DND-41 (cell line): ENCODE measurements at regions not wholly inside any gene's neighbourhood (a gene's known extent, or its start where the extent isn't known, plus 50 kb on each side); places are given as distances from the start of the nearest gene placed in this dataset.

ENCODE experiments used
- EZH2 ChIP-seq: IDR thresholded peaks from 3 replicates; pipeline ENCODE4 v1.6.1; 2012; ENCODE audit warnings: borderline replicate concordance, low read depth, mild to moderate bottlenecking, moderate library complexity, low read length, inconsistent platforms; ENCODE audit not compliant: severe bottlenecking
- TF ChIP-seq, protein P1 (sequence below): IDR thresholded peaks from 2 replicates; pipeline ENCODE4 v1.5.1; 2012; ENCODE audit warnings: borderline replicate concordance, low read length, moderate library complexity, mild to moderate bottlenecking; ENCODE audit not compliant: poor library complexity, severe bottlenecking; ENCODE audit errors: extremely low read depth

- TF ChIP-seq, protein P1, sequence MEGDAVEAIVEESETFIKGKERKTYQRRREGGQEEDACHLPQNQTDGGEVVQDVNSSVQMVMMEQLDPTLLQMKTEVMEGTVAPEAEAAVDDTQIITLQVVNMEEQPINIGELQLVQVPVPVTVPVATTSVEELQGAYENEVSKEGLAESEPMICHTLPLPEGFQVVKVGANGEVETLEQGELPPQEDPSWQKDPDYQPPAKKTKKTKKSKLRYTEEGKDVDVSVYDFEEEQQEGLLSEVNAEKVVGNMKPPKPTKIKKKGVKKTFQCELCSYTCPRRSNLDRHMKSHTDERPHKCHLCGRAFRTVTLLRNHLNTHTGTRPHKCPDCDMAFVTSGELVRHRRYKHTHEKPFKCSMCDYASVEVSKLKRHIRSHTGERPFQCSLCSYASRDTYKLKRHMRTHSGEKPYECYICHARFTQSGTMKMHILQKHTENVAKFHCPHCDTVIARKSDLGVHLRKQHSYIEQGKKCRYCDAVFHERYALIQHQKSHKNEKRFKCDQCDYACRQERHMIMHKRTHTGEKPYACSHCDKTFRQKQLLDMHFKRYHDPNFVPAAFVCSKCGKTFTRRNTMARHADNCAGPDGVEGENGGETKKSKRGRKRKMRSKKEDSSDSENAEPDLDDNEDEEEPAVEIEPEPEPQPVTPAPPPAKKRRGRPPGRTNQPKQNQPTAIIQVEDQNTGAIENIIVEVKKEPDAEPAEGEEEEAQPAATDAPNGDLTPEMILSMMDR: no peak
- TF ChIP-seq EZH2: no peak
These were observed 305.0 kb downstream of the HLX start for GRCh38 chr1:221184131-221184794.
